HG02642 (cell line): ENCODE measurements at regions not wholly inside any gene's neighbourhood (a gene's known extent, or its start where the extent isn't known, plus 50 kb on each side); places are given as distances from the start of the nearest gene placed in this dataset.
"Not testable (repeated sequence)": the region's sequence is repeated elsewhere in the genome, so short reads cannot be mapped to it uniquely, and the experiment has no call there.

Source experiments
- ATAC-seq: cut with Tn5 transposase; IDR thresholded peaks from one replicate; pipeline ENCODE4 v1.9.1; 2021; ENCODE audit warnings: mild to moderate bottlenecking; ENCODE audit not compliant: unreplicated experiment, poor library complexity

- not testable (repeated sequence) for ATAC-seq
These were observed 473.9 kb downstream of the SIPA1L2 start for GRCh38 chr1:232156070-232156469.

- no peak for ATAC-seq
These were observed 476.3 kb downstream of the SIPA1L2 start for GRCh38 chr1:232153652-232154051.

- ATAC-seq: no peak
These were observed 479.0 kb downstream of the SIPA1L2 start for GRCh38 chr1:232150770-232151548.

GRCh38 chr1:232149287-232150201 is 480.4 kb downstream of the SIPA1L2 start:
- ATAC-seq: no peak

GRCh38 chr1:232147215-232147614 is 482.7 kb downstream of the SIPA1L2 start:
- no peak for ATAC-seq

- ATAC-seq: no peak
These were observed 483.4 kb downstream of the SIPA1L2 start for GRCh38 chr1:232146514-232146913.

GRCh38 chr1:232145768-232146167 is 484.2 kb downstream of the SIPA1L2 start:
- no peak for ATAC-seq

- no peak for ATAC-seq
These were observed 485.2 kb downstream of the SIPA1L2 start for GRCh38 chr1:232144696-232145230.

GRCh38 chr1:232143315-232143886 is 486.5 kb downstream of the SIPA1L2 start:
- ATAC-seq: no peak

GRCh38 chr1:232142403-232143314 is 487.3 kb downstream of the SIPA1L2 start:
- ATAC-seq: no peak

GRCh38 chr1:232141167-232141448 is 488.8 kb downstream of the SIPA1L2 start:
- ATAC-seq: not testable (repeated sequence)

- ATAC-seq: no peak
These were observed 489.3 kb downstream of the SIPA1L2 start for GRCh38 chr1:232140419-232141166.

GRCh38 chr1:232139444-232139843 is 490.5 kb downstream of the SIPA1L2 start:
- ATAC-seq: no peak

GRCh38 chr1:232138044-232138443 is 491.9 kb downstream of the SIPA1L2 start:
- ATAC-seq: no peak

- no peak for ATAC-seq
These were observed 492.9 kb downstream of the SIPA1L2 start for GRCh38 chr1:232137066-232137465.

- no peak for ATAC-seq
These were observed 493.8 kb downstream of the SIPA1L2 start for GRCh38 chr1:232136136-232136535.

GRCh38 chr1:232134365-232134764 is 495.6 kb downstream of the SIPA1L2 start:
- ATAC-seq: no peak

GRCh38 chr1:232132572-232132971 is 497.4 kb downstream of the SIPA1L2 start:
- no peak for ATAC-seq

GRCh38 chr1:232131715-232132391 is 498.1 kb downstream of the SIPA1L2 start:
- no peak for ATAC-seq
